T-helper 17 cell (primary cell): ENCODE measurements at regions not wholly inside any gene's neighbourhood (a gene's known extent, or its start where the extent isn't known, plus 50 kb on each side); places are given as distances from the start of the nearest gene placed in this dataset.
"Not testable (repeated sequence)": the region's sequence is repeated elsewhere in the genome, so short reads cannot be mapped to it uniquely, and the experiment has no call there.

Source experiments
- ATAC-seq: fragments of 150-1000 bp; cut with Tn5 transposase; 2 replicates; pipeline ENCODE4 v1.10.0; 2021; ENCODE audit warnings: mild to moderate bottlenecking, moderate library complexity
- DNase-seq, 3 donors: peaks; one replicate each; pipeline versions ENCODE4 v3.0.0 to v3.0.0-alpha.2; 2020 to 2021
- H3K9me3 ChIP-seq: one replicate; pipeline ENCODE4 v1.7.0; 2013; ENCODE audit warnings: low read length, mild to moderate bottlenecking; ENCODE audit not compliant: control insufficient read depth, poor library complexity, severe bottlenecking
- H3K27ac Mint-ChIP-seq: one replicate; pipeline ENCODE4 v1.8.0; 2022; ENCODE audit warnings: mild to moderate bottlenecking, moderate library complexity, mixed read lengths
- H3K27me3 Mint-ChIP-seq: one replicate; pipeline ENCODE4 v1.8.0; 2022; ENCODE audit warnings: mixed read lengths
- H3K36me3 Mint-ChIP-seq: one replicate; pipeline ENCODE4 v1.8.0; 2022; ENCODE audit warnings: low read depth, mixed read lengths
- H3K4me1 Mint-ChIP-seq: one replicate; pipeline ENCODE4 v1.8.0; 2022; ENCODE audit warnings: mild to moderate bottlenecking, mixed read lengths
- H3K4me3 Mint-ChIP-seq: one replicate; pipeline ENCODE4 v1.8.0; 2022; ENCODE audit warnings: mild to moderate bottlenecking, moderate library complexity, mixed read lengths

DNA sequence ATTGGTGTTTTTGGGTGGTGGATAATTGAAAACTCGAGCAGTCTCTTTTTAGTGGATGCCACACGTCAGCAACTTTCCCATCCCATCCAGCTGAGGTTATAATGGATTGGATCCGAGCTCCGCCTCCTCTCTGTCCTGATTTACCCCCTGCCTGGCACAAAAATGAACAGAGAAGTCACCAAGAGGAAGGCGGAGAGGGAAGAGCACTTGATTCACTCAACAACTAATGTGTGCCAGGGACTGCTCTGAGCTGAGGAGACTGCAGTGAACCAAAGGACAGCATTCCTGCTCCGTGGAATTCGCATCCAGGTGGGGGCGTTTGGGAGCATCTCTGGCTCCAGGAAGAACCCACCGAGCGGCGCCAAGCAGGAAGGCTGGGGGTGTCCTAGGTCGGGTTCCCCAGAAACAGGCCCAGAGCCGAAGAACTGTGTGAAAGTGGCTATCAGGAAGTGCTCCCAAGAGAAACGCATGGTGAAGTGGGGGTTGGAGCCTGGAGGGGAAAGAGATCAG is 95.8 kb upstream of the NAA20 start:
- no peak overlapping the region for H3K4me3 Mint-ChIP-seq
- H3K9me3 ChIP-seq: no peaks in the 10 kb centered on the region
- ATAC-seq (no peak), DNase-seq (no peak)
- H3K27ac Mint-ChIP-seq: no peak overlapping the region
- no peaks in the 10 kb centered on the region for H3K36me3 Mint-ChIP-seq
- peaks cover 11% of the 10 kb centered on the region for H3K27me3 Mint-ChIP-seq
- H3K4me1 Mint-ChIP-seq: no peaks in the 10 kb centered on the region

DNA sequence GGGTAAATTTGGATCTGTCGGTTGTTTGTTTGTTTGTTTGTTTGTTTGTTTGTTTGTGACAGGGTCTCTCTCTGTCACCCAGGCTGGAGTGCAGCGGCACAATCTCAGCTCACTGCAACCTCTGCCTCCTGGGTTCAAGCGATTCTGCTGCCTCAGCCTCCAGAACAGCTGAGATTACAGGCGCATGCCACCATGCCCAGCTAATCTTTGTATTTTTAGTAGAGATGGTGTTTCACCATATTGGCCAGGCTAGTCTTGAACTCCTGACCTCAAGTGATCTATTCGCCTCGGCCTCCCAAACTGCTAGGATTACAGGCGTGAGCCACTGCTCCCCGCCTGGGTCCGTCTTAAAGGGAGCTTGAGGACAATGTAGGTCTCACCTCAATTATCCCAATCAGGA is 95.3 kb upstream of the NAA20 start:
- DNase-seq, H3K36me3 Mint-ChIP-seq, H3K4me3 Mint-ChIP-seq, H3K27me3 Mint-ChIP-seq, H3K27ac Mint-ChIP-seq, H3K9me3 ChIP-seq, ATAC-seq, H3K4me1 Mint-ChIP-seq: not testable (repeated sequence)

- Mint-ChIP-seq H3K4me1 (no peaks in the 10 kb centered on the region), H3K27me3 (peaks cover 9% of the 10 kb centered on the region), H3K27ac (no peak overlapping the region), H3K4me3 (no peak overlapping the region), H3K36me3 (no peaks in the 10 kb centered on the region)
- no peaks in the 10 kb centered on the region for H3K9me3 ChIP-seq
- no peak for DNase-seq
- ATAC-seq: no peak
Observed at GRCh38 chr20:19922716-19923115, 94.4 kb upstream of the NAA20 start.

- Mint-ChIP-seq H3K4me3 (no peak overlapping the region), H3K27me3 (peaks cover 9% of the 10 kb centered on the region), H3K36me3 (no peaks in the 10 kb centered on the region), H3K4me1 (no peaks in the 10 kb centered on the region), H3K27ac (no peak overlapping the region)
- H3K9me3 ChIP-seq: no peaks in the 10 kb centered on the region
- DNase-seq (no peak), ATAC-seq (no peak)
Observed at GRCh38 chr20:19923762-19924161, 93.4 kb upstream of the NAA20 start.

GRCh38 chr20:19924255-19924654 is 92.9 kb upstream of the NAA20 start:
- no peak overlapping the region for H3K27ac Mint-ChIP-seq
- H3K4me1 Mint-ChIP-seq: no peaks in the 10 kb centered on the region
- no peaks in the 10 kb centered on the region for H3K9me3 ChIP-seq
- no peak overlapping the region for H3K4me3 Mint-ChIP-seq
- H3K36me3 Mint-ChIP-seq: no peaks in the 10 kb centered on the region
- ATAC-seq (no peak), DNase-seq (no peak)
- peaks cover 9% of the 10 kb centered on the region for H3K27me3 Mint-ChIP-seq

- Mint-ChIP-seq H3K36me3 (no peaks in the 10 kb centered on the region), H3K27ac (no peak overlapping the region), H3K4me3 (no peak overlapping the region), H3K4me1 (no peaks in the 10 kb centered on the region), H3K27me3 (peaks cover 9% of the 10 kb centered on the region)
- H3K9me3 ChIP-seq: no peaks in the 10 kb centered on the region
- DNase-seq (no peak), ATAC-seq (no peak)
Observed at GRCh38 chr20:19926591-19926990, 90.6 kb upstream of the NAA20 start.

- Mint-ChIP-seq H3K4me3 (no peak overlapping the region), H3K27ac (peak overlapping the region; percentile 41), H3K36me3 (no peaks in the 10 kb centered on the region), H3K27me3 (peaks cover 26% of the 10 kb centered on the region), H3K4me1 (no peaks in the 10 kb centered on the region)
- DNase-seq (no peak), ATAC-seq (no peak)
- no peaks in the 10 kb centered on the region for H3K9me3 ChIP-seq
Observed at GRCh38 chr20:19928328-19929011, 88.7 kb upstream of the NAA20 start.

DNA sequence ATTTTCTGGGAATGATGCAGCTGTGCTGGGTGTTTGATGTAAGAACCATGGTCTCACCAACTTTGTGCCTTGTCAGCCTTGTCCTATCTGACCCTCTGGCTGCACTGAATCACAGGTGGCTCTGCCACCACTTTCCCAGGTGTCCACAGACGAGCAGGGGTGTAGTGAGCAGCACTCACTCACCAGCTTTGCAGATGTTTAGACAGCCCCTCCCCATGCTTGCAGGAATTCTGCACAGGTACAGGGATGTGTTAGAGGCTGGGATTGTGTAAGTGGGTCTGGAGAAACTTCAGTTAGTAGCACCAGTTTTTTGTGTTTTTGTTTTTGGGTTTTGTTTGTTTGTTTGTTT is 88.2 kb upstream of the NAA20 start:
- Mint-ChIP-seq H3K4me3 (no peak overlapping the region), H3K27ac (peak overlapping the region; percentile 41), H3K36me3 (no peaks in the 10 kb centered on the region), H3K27me3 (peaks cover 31% of the 10 kb centered on the region), H3K4me1 (no peaks in the 10 kb centered on the region)
- DNase-seq (no peak), ATAC-seq (no peak)
- no peaks in the 10 kb centered on the region for H3K9me3 ChIP-seq

DNA sequence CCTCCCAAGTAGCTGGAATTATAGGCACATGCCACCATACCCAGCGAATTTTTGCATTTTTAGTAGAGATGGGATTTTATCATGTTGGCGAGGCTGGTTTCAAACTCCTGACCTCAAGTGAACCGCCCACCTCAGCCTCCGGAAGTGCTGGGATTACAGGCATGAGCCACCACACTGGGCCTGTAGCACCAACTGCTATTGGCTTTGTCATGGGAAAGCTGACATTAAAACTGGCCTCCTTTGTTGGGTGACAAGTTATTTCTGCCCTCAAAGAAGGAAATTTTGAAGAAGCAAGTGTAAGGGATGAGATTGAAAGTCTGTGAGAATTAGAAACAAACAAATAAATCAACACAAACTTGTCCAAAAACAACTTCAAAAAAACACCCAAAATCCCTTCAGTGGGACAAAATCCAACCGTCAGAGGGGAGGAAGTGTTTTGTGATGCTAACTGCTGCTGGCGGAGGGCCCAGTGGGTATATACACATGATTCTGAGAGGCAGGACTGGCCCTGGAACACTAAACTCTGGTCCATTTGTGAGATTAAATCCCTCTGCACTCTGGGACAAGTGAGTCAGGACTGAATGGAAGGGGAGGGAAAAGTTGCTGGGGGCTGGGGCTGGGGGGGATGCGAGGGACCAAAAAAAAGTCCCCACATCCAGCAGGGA is 87.5 kb upstream of the NAA20 start:
- H3K9me3 ChIP-seq: no peaks in the 10 kb centered on the region
- peaks cover under 1% of the 10 kb centered on the region for H3K4me1 Mint-ChIP-seq
- DNase-seq (no peak), ATAC-seq (no peak)
- no peak overlapping the region for H3K4me3 Mint-ChIP-seq
- H3K27ac Mint-ChIP-seq: peak overlapping the region; percentile 41
- no peaks in the 10 kb centered on the region for H3K36me3 Mint-ChIP-seq
- peaks cover 31% of the 10 kb centered on the region for H3K27me3 Mint-ChIP-seq

GRCh38 chr20:19930426-19930825 is 86.7 kb upstream of the NAA20 start:
- DNase-seq (no peak), ATAC-seq (no peak)
- H3K4me3 Mint-ChIP-seq: no peak overlapping the region
- H3K27ac Mint-ChIP-seq: no peak overlapping the region
- H3K9me3 ChIP-seq: no peaks in the 10 kb centered on the region
- H3K27me3 Mint-ChIP-seq: peaks cover 34% of the 10 kb centered on the region
- H3K4me1 Mint-ChIP-seq: peaks cover 6% of the 10 kb centered on the region
- H3K36me3 Mint-ChIP-seq: no peaks in the 10 kb centered on the region

DNA sequence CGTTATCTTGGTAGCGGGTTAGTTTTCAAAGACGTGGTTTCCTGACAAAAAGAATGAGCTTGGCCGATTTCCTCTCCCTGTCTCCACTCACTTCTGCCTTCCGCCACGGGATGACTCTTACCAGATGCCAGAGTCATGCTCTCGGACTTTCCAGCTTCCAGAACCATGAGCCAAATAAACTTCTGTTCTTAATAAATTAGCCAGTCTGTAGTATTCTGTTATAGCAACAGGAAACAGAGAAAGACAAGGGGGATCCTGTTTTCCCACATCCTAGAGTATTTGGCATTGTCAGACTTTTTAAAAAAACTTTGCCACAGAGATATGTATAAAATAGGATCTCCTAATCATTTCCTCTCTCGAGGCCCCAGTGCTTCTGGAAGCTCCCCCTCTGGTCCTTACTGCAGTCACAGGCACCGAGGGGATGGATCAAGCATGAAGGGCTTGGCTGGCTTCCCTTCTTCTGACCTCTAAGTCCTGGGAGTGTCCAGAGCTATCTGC is 84.9 kb upstream of the NAA20 start:
- no peak for ATAC-seq
- Mint-ChIP-seq H3K27ac (peak overlapping the region; percentile 0), H3K4me1 (peaks cover 16% of the 10 kb centered on the region), H3K4me3 (no peak overlapping the region), H3K36me3 (no peaks in the 10 kb centered on the region), H3K27me3 (peaks cover 31% of the 10 kb centered on the region)
- DNase-seq: no peak
- H3K9me3 ChIP-seq: no peaks in the 10 kb centered on the region

- Mint-ChIP-seq H3K36me3 (no peaks in the 10 kb centered on the region), H3K4me1 (peaks cover 28% of the 10 kb centered on the region), H3K4me3 (peak overlapping the region; percentile 37), H3K27ac (peak overlapping the region; percentile 78), H3K27me3 (peaks cover 31% of the 10 kb centered on the region)
- DNase-seq: no peak
- ATAC-seq: no peak
- no peaks in the 10 kb centered on the region for H3K9me3 ChIP-seq
Observed at GRCh38 chr20:19934792-19935491, 82.2 kb upstream of the NAA20 start.

GRCh38 chr20:19935842-19936241 is 81.3 kb upstream of the NAA20 start:
- H3K9me3 ChIP-seq: no peaks in the 10 kb centered on the region
- DNase-seq (no peak), ATAC-seq (no peak)
- Mint-ChIP-seq H3K36me3 (no peaks in the 10 kb centered on the region), H3K4me1 (peaks cover 28% of the 10 kb centered on the region), H3K27me3 (peaks cover 31% of the 10 kb centered on the region), H3K27ac (no peak overlapping the region), H3K4me3 (no peak overlapping the region)
